ENCODE measurements at regions not wholly inside any gene's neighbourhood (a gene's known extent, or its start where the extent isn't known, plus 50 kb on each side); places are given as distances from the start of the nearest gene placed in this dataset.

DNA sequence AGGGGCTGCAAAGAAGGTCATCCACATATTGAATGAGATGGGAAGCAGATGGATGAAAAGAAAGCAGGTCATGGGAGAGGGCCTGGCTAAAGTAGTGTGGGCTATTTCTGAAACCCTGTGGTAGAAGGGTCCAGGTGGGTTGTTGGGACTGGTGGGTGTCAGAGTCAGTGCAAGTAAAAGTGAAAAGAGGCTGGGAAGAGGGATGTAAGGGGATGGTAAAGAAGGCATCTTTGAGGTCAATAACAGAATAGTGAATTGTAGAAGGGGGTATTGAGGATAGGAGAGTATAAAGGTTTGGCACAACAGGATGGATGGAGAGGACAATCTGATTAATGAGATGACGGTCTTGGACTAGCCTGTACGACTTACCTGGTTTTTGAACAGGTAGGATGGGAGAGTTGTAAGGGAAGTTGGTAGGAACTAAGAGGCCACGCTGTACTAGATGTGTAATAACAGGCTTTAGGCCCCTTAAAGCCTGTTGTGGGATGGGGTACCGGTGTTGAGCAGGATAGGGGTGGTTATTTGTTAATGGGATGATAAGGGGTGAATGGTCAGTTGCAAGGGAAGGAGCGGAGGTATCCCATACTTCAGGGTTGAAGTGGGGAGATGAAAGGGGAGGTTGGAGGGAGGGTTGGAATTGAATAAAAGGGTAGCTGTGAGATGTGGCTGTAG, 748.9 kb upstream of the ADGRB3 start:
- Histone ChIP-seq H3K36me3 (ENCODE audit: control insufficient read depth in 2 of 2, insufficient read depth in 1 of 2, low read length in 2 of 2) (no peaks in the 10 kb centered on the region), H3K27ac (ENCODE audit: extremely low read depth, low read depth, low read length) (no peak overlapping the region), H3K9me3 (ENCODE audit: control insufficient read depth, insufficient read depth, low read depth, low read length) (no peaks in the 10 kb centered on the region), H3K4me1 (ENCODE audit: control insufficient read depth, insufficient read depth, low read length) (no peaks in the 10 kb centered on the region), H3K4me3 (ENCODE audit: low read depth, low read length) (no peak overlapping the region)
- CTCF ChIA-PET, result no interaction called here
- POLR2A ChIA-PET, result no interaction called here
- TF ChIP-seq RBAK (tag by site-specific recombination; IDR thresholded peaks at IDR 0.05), result no peak
- TF ChIP-seq ZNF10 (tag by site-specific recombination; IDR thresholded peaks at IDR 0.05), result no peak
- TF ChIP-seq, protein P1, sequence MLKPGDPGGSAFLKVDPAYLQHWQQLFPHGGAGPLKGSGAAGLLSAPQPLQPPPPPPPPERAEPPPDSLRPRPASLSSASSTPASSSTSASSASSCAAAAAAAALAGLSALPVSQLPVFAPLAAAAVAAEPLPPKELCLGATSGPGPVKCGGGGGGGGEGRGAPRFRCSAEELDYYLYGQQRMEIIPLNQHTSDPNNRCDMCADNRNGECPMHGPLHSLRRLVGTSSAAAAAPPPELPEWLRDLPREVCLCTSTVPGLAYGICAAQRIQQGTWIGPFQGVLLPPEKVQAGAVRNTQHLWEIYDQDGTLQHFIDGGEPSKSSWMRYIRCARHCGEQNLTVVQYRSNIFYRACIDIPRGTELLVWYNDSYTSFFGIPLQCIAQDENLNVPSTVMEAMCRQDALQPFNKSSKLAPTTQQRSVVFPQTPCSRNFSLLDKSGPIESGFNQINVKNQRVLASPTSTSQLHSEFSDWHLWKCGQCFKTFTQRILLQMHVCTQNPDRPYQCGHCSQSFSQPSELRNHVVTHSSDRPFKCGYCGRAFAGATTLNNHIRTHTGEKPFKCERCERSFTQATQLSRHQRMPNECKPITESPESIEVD (tag by site-specific recombination; IDR thresholded peaks at IDR 0.05), result no peak
- no peak for TF ChIP-seq ZNF530 (tag by site-specific recombination; IDR thresholded peaks at IDR 0.05; ENCODE audit: low read depth)
- no peak for TF ChIP-seq YY2 (tag by site-specific recombination; IDR thresholded peaks at IDR 0.05)
- no peak for TF ChIP-seq ZNF596 (tag by site-specific recombination; IDR thresholded peaks at IDR 0.05)
- TF ChIP-seq ZNF335 (tag by site-specific recombination; conservative IDR thresholded peaks at IDR 0.05), result no peak
- TF ChIP-seq, protein P2, sequence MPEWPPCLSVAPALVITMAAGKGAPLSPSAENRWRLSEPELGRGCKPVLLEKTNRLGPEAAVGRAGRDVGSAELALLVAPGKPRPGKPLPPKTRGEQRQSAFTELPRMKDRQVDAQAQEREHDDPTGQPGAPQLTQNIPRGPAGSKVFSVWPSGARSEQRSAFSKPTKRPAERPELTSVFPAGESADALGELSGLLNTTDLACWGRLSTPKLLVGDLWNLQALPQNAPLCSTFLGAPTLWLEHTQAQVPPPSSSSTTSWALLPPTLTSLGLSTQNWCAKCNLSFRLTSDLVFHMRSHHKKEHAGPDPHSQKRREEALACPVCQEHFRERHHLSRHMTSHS (tag by site-specific recombination; IDR thresholded peaks at IDR 0.05), result no peak
- TF ChIP-seq, protein P3, sequence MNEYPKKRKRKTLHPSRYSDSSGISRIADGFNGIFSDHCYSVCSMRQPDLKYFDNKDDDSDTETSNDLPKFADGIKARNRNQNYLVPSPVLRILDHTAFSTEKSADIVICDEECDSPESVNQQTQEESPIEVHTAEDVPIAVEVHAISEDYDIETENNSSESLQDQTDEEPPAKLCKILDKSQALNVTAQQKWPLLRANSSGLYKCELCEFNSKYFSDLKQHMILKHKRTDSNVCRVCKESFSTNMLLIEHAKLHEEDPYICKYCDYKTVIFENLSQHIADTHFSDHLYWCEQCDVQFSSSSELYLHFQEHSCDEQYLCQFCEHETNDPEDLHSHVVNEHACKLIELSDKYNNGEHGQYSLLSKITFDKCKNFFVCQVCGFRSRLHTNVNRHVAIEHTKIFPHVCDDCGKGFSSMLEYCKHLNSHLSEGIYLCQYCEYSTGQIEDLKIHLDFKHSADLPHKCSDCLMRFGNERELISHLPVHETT (tag by site-specific recombination; IDR thresholded peaks at IDR 0.05), result no peak
- TF ChIP-seq BCL11A (tag by site-specific recombination; IDR thresholded peaks at IDR 0.05; ENCODE audit: low read depth), result no peak
- TF ChIP-seq ZNF433 (tag by site-specific recombination; IDR thresholded peaks at IDR 0.05; ENCODE audit: low read depth), result no peak

DNA sequence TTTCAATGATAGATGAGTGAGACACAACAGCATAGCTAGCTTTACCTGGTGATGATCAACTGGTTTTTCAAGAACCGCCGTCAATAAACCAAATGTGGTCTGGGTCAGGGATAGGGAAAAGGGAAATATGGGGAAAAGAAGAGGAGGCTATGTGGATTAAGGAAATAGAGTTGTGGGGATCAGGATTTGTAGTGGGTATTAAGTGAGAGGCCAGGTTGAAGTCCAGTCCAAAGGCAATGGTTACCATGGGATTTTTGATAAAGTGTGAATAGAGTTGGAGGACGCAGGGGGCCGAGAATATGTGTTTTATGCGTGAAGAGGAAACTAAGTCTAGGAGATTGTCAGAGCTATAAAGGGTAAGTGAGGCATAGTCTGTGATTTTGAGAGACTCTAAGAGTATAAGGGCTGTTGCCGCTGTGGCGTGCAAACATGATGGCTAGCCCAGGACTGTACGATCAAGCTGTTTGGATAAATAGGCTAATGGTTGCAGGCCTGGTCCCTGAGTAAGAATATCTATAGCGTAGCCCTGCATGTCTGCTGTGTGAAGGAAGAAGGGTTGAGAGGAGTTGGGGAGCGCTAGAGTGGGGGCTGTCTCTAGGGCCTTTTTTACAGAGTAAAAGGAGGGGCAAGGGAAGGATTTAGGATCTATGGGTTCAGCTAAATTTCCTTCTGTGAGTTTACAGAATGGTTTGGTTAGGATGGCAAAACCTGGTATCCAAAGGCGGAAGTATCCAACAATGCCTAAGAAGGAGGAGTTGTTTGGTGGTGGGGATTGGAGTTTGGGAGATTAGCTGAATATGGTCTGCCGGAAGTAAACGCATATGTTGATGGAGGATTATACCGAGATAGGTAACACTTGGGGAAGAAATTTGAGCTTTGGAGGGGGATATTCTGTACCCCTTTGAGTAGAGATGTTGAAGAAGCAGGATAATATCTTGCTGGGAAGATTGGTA, 749.7 kb upstream of the ADGRB3 start:
- TF ChIP-seq ZNF146 (tag by site-specific recombination; IDR thresholded peaks at IDR 0.05) (no peak), YY1 (tag by site-specific recombination; IDR thresholded peaks at IDR 0.05) (no peak), ZBTB48 (tag by site-specific recombination; IDR thresholded peaks at IDR 0.05) (no peak), KLF8 (tag by site-specific recombination; IDR thresholded peaks at IDR 0.05) (no peak), ZNF10 (tag by site-specific recombination; IDR thresholded peaks at IDR 0.05) (no peak), ZBTB20 (tag by site-specific recombination; IDR thresholded peaks at IDR 0.05) (no peak), ZNF292 (tag by site-specific recombination; IDR thresholded peaks at IDR 0.05; ENCODE audit: borderline replicate concordance, low read depth) (no peak), ZNF747 (tag by site-specific recombination; IDR thresholded peaks at IDR 0.05) (no peak), GLIS1 (tag by site-specific recombination; IDR thresholded peaks at IDR 0.05) (no peak), ZNF175 (tag by site-specific recombination; IDR thresholded peaks at IDR 0.05) (no peak)
- TF ChIP-seq, protein P4, sequence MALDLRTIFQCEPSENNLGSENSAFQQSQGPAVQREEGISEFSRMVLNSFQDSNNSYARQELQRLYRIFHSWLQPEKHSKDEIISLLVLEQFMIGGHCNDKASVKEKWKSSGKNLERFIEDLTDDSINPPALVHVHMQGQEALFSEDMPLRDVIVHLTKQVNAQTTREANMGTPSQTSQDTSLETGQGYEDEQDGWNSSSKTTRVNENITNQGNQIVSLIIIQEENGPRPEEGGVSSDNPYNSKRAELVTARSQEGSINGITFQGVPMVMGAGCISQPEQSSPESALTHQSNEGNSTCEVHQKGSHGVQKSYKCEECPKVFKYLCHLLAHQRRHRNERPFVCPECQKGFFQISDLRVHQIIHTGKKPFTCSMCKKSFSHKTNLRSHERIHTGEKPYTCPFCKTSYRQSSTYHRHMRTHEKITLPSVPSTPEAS (tag by site-specific recombination; IDR thresholded peaks at IDR 0.05), result no peak
- POLR2A ChIA-PET, result no interaction called here

More for the DNA sequence above, 749.7 kb upstream of the ADGRB3 start:
- no peaks in the 10 kb centered on the region for H3K9me3 ChIP-seq (ENCODE audit: control insufficient read depth, insufficient read depth, low read depth, low read length)
- H3K36me3 ChIP-seq (ENCODE audit: control insufficient read depth in 2 of 2, insufficient read depth in 1 of 2, low read length in 2 of 2), result no peaks in the 10 kb centered on the region
- CTCF ChIA-PET, result interaction anchor here (0.6 kb wide), 1 partner anchor 511 kb away, joined by 3 read pairs; no protein-coding TSS in a partner anchor
- no peak overlapping the region for H3K4me3 ChIP-seq (ENCODE audit: low read depth, low read length)
- no peak overlapping the region for H3K27ac ChIP-seq (ENCODE audit: extremely low read depth, low read depth, low read length)
- no peaks in the 10 kb centered on the region for H3K4me1 ChIP-seq (ENCODE audit: control insufficient read depth, insufficient read depth, low read length)

Data from HEK293 (cell line).